A673 (cell line): ENCODE measurements at regions not wholly inside any gene's neighbourhood (a gene's known extent, or its start where the extent isn't known, plus 50 kb on each side); places are given as distances from the start of the nearest gene placed in this dataset.

Experiments used
- BruUV-seq: library from RNA; stranded (reverse); fragments of 400-500 nt; replicated peaks from 2 replicates; lab custom pipeline; 2021; lab: Mats Ljungman, UMichigan
- CTCF ChIA-PET: fragments of 300-600 bp; sonication (Branson Sonifier 250); formaldehyde crosslinking; loops from one replicate; lab custom pipeline; 2022; ENCODE audit warnings: antibody characterized with exemption; lab: Charles Lee
- POLR2A ChIA-PET: fragments of 300-600 bp; sonication (Branson Sonifier 250); formaldehyde crosslinking; loops from one replicate; lab custom pipeline; 2022; ENCODE audit warnings: antibody characterized with exemption; ENCODE audit not compliant: low non-redundant PET; lab: Charles Lee
- DNase-seq: peaks from one replicate; pipeline ENCODE4 v3.0.0-alpha.2; 2015; ENCODE audit warnings: low spot score
- H3K27ac ChIP-seq: fragments of 200-600 bp; sonication (generic); 2 replicates; pipeline ENCODE4 v1.5.1; 2016; ENCODE audit warnings: mixed run types, low read depth, mild to moderate bottlenecking, mixed read lengths, antibody characterized with exemption, low read length; ENCODE audit not compliant: poor library complexity, severe bottlenecking
- H3K27me3 ChIP-seq: fragments of 200-600 bp; sonication (generic); replicated peaks from 2 replicates; pipeline ENCODE4 v1.6.1; 2017; ENCODE audit warnings: mixed run types, low read depth, mild to moderate bottlenecking, mixed read lengths, antibody characterized with exemption, low read length; ENCODE audit not compliant: insufficient read depth, poor library complexity
- H3K36me3 ChIP-seq: fragments of 200-600 bp; sonication (generic); 2 replicates; pipeline ENCODE4 v1.6.1; 2016; ENCODE audit warnings: mixed run types, mild to moderate bottlenecking, mixed read lengths, antibody characterized with exemption, low read length; ENCODE audit not compliant: insufficient read depth, poor library complexity, severe bottlenecking
- H3K4me1 ChIP-seq: fragments of 200-600 bp; sonication (generic); 2 replicates; pipeline ENCODE4 v1.6.1; 2017; ENCODE audit warnings: mixed run types, mild to moderate bottlenecking, mixed read lengths, antibody characterized with exemption, low read length; ENCODE audit not compliant: insufficient read depth, poor library complexity, severe bottlenecking
- H3K4me3 ChIP-seq: fragments of 200-600 bp; sonication (generic); 2 replicates; pipeline ENCODE4 v1.5.1; 2016; ENCODE audit warnings: low read depth, mixed run types, mild to moderate bottlenecking, mixed read lengths, low read length; ENCODE audit not compliant: poor library complexity, severe bottlenecking
- H3K9me3 ChIP-seq: fragments of 200-600 bp; sonication (generic); 2 replicates; pipeline ENCODE4 v1.6.1; 2016; ENCODE audit warnings: mixed run types, low read depth, mild to moderate bottlenecking, mixed read lengths, antibody characterized with exemption, low read length; ENCODE audit not compliant: poor library complexity, severe bottlenecking
- EZH2 ChIP-seq: fragments of 200-600 bp; sonication (generic); IDR thresholded peaks from 2 replicates; pipeline ENCODE4 v1.6.1; 2017; ENCODE audit warnings: borderline replicate concordance, low read depth, mild to moderate bottlenecking, mixed read lengths, antibody characterized with exemption, low read length; ENCODE audit not compliant: poor library complexity, severe bottlenecking
- intact Hi-C: fragments of 100-400 bp; cut with micrococcal nuclease; formaldehyde crosslinking; loops from one replicate; pipeline ENCODE4 v1.10.0; 2022; ENCODE audit not compliant: unreplicated experiment
- TF ChIP-seq, protein P1 (sequence below): fragments of 300-800, 200-600 bp; sonication (generic); conservative IDR thresholded peaks from 2 replicates; pipeline ENCODE4 v1.5.1; 2017; ENCODE audit warnings: low read depth, mild to moderate bottlenecking, antibody characterized with exemption, low read length, moderate library complexity, mixed read lengths

DNA sequence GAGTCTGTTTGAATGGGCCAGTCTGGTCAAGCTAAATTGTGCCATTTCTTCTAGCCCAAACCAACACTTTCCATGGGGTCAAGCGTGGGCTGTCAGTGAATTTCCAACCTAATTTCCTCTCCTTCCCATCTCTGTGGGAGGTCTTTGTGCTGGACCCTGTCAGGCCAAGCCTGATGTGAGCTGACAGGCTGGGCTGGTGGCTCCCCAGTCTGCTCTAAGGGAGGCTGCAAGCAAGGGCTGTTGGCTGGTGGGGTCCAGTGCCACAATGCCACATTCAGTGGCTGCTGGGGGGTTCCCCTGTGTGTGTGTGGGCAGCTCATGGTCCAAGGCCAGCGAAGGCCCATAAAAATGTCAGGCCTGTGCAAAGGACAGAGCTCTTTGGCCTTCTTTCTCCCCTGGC lies 216.1 kb downstream of the OPA1 start:
- no peaks in the 10 kb centered on the region for H3K27me3 ChIP-seq
- no peak overlapping the region for H3K4me3 ChIP-seq
- BruUV-seq, result no TSS peak
- ChIA-PET POLR2A (no interaction called here), CTCF (interaction anchor here (0.7 kb wide), 1 partner anchor 29 kb away, joined by 7 read pairs; no protein-coding TSS in a partner anchor)
- no peak overlapping the region for H3K27ac ChIP-seq
- no peak for DNase-seq
- peaks cover 27% of the 10 kb centered on the region for H3K4me1 ChIP-seq
- intact Hi-C loops, result no loop called here
- H3K9me3 ChIP-seq, result no peaks in the 10 kb centered on the region
- no peak for TF ChIP-seq EZH2
- TF ChIP-seq, protein P1, sequence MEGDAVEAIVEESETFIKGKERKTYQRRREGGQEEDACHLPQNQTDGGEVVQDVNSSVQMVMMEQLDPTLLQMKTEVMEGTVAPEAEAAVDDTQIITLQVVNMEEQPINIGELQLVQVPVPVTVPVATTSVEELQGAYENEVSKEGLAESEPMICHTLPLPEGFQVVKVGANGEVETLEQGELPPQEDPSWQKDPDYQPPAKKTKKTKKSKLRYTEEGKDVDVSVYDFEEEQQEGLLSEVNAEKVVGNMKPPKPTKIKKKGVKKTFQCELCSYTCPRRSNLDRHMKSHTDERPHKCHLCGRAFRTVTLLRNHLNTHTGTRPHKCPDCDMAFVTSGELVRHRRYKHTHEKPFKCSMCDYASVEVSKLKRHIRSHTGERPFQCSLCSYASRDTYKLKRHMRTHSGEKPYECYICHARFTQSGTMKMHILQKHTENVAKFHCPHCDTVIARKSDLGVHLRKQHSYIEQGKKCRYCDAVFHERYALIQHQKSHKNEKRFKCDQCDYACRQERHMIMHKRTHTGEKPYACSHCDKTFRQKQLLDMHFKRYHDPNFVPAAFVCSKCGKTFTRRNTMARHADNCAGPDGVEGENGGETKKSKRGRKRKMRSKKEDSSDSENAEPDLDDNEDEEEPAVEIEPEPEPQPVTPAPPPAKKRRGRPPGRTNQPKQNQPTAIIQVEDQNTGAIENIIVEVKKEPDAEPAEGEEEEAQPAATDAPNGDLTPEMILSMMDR, result no peak
- H3K36me3 ChIP-seq, result no peaks in the 10 kb centered on the region

DNA sequence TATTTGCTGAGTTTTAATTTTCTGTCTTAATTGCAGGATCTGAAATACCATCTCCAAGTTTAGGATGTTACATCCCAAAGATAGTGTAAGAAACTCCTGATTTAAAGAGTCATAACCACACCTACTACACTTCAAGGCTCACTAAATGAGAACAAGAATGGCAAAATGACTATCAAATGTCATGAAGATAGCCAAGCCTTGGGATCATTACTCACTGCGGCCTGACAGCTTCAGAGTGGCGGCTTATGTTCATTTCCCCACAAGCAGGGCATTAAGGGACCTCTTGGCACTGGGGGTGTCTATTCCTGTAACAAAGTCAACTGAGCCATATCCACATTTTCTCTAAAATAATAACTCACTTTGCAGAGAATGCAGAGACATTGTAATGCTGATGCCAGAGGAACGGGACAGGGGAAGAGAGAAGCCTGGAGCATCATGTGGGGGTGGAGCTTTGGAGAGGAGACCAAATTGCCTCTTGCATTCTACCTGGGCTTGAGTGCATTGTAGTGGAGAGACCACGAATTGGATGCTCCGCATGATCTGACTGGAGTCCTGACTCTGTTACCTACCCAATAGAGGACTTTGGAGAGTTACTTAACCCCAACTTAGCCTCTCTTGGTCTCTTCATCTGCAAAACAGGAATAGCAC lies 219.2 kb downstream of the OPA1 start:
- H3K9me3 ChIP-seq, result no peaks in the 10 kb centered on the region
- ChIA-PET CTCF (no interaction called here), POLR2A (no interaction called here)
- H3K36me3 ChIP-seq, result no peaks in the 10 kb centered on the region
- H3K4me1 ChIP-seq, result peaks cover 32% of the 10 kb centered on the region
- TF ChIP-seq, protein P1, result no peak
- no peak for TF ChIP-seq EZH2
- BruUV-seq, result no TSS peak
- no peak overlapping the region for H3K27ac ChIP-seq
- H3K27me3 ChIP-seq, result no peaks in the 10 kb centered on the region
- intact Hi-C loops, result no loop called here
- DNase-seq, result no peak
- no peak overlapping the region for H3K4me3 ChIP-seq

DNA sequence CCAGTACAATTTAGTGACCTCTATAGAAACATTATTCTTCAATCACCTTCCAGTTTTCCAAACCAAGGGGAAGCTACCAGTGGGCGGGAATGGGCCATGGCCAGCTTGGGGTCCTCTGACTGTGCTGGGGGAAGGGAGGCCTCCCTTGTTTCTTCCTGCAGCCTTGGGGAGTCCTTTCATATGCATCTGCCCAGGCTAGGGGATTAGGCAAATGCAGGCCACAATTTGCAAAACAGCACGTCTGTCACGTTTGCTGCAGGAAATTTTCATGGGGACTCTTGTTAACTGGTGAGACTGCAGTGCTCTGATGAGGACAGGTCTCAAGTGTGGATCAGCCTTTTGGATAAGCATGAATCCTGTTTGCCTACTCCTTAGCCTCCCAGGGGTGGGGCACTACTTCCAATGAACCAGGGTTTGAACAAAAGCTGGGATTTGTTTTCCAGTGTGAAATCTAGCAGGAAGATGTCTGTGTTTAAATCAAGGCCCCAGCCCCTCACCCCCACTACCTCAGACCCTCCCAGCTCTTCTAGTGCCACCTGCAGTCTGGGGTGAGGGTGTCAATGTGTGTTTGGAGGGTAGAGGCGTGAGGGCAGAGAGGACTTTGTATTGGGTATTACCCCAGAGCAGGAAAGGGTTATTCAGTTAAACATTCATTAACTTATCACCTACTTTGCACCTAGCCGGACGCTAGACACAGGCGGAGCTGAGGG lies 219.9 kb downstream of the OPA1 start:
- H3K4me1 ChIP-seq, result peaks cover 38% of the 10 kb centered on the region
- CTCF ChIA-PET, result interaction anchor here (0.5 kb wide), 1 partner anchor 322 kb away, joined by 3 read pairs; no protein-coding TSS in a partner anchor
- H3K36me3 ChIP-seq, result no peaks in the 10 kb centered on the region
- DNase-seq, result peak; percentile 56
- POLR2A ChIA-PET, result no interaction called here
- TF ChIP-seq, protein P1, result no peak
- no peak for TF ChIP-seq EZH2
- H3K27me3 ChIP-seq, result no peaks in the 10 kb centered on the region
- H3K27ac ChIP-seq, result peak overlapping the region; percentile 60
- H3K4me3 ChIP-seq, result no peak overlapping the region
- intact Hi-C loops, result no loop called here
- no peaks in the 10 kb centered on the region for H3K9me3 ChIP-seq
- no TSS peak for BruUV-seq
